Osteocyte (in vitro differentiated cells): ENCODE measurements at regions not wholly inside any gene's neighbourhood (a gene's known extent, or its start where the extent isn't known, plus 50 kb on each side); places are given as distances from the start of the nearest gene placed in this dataset.

Source experiments
- DNase-seq: peaks from one replicate; pipeline ENCODE4 v3.0.0; 2021; ENCODE audit warnings: mixed read lengths; ENCODE audit not compliant: unreplicated experiment; ENCODE audit errors: extremely low spot score
- H3K27ac Mint-ChIP-seq: one replicate; pipeline ENCODE4 v1.8.0; 2021; ENCODE audit warnings: mild to moderate bottlenecking, mixed read lengths; ENCODE audit not compliant: unreplicated experiment
- H3K27me3 Mint-ChIP-seq: one replicate; pipeline ENCODE4 v1.8.0; 2021; ENCODE audit warnings: mixed read lengths; ENCODE audit not compliant: unreplicated experiment
- H3K36me3 Mint-ChIP-seq: one replicate; pipeline ENCODE4 v1.8.0; 2021; ENCODE audit warnings: mixed read lengths; ENCODE audit not compliant: unreplicated experiment
- H3K4me1 Mint-ChIP-seq: one replicate; pipeline ENCODE4 v1.8.0; 2021; ENCODE audit warnings: mixed read lengths; ENCODE audit not compliant: unreplicated experiment
- H3K4me3 Mint-ChIP-seq: one replicate; pipeline ENCODE4 v1.8.0; 2021; ENCODE audit warnings: mild to moderate bottlenecking, moderate library complexity, mixed read lengths; ENCODE audit not compliant: unreplicated experiment
- H3K9me3 Mint-ChIP-seq: one replicate; pipeline ENCODE4 v1.8.0; 2021; ENCODE audit warnings: mixed read lengths; ENCODE audit not compliant: unreplicated experiment
- CTCF ChIP-seq: fragments of 200-600 bp; sonication (generic); IDR thresholded peaks from 2 replicates; pipeline ENCODE4 v1.5.0; 2021; ENCODE audit warnings: antibody characterized with exemption, mild to moderate bottlenecking, moderate library complexity

- Mint-ChIP-seq H3K9me3 (no peaks in the 10 kb centered on the region), H3K36me3 (no peaks in the 10 kb centered on the region), H3K27me3 (no peaks in the 10 kb centered on the region), H3K27ac (peak overlapping the region; percentile 96), H3K4me1 (peaks cover 75% of the 10 kb centered on the region), H3K4me3 (no peak overlapping the region)
- TF ChIP-seq CTCF, result no peak
- peak; percentile 90 for DNase-seq
These were observed 158.5 kb downstream of the ADAMTS15 start for GRCh38 chr11:130606781-130607511.

GRCh38 chr11:130608287-130608686 lies 159.8 kb downstream of the ADAMTS15 start:
- no peak for TF ChIP-seq CTCF

GRCh38 chr11:130609121-130610035 lies 160.9 kb downstream of the ADAMTS15 start:
- no peak for DNase-seq
- TF ChIP-seq CTCF, result no peak
- Mint-ChIP-seq H3K9me3 (no peaks in the 10 kb centered on the region), H3K4me1 (peaks cover 82% of the 10 kb centered on the region), H3K27ac (no peak overlapping the region), H3K36me3 (no peaks in the 10 kb centered on the region), H3K4me3 (no peak overlapping the region), H3K27me3 (no peaks in the 10 kb centered on the region)

More at GRCh38 chr11:130608287-130608686, 159.8 kb downstream of the ADAMTS15 start:
- Mint-ChIP-seq H3K9me3 (no peaks in the 10 kb centered on the region), H3K27ac (no peak overlapping the region), H3K4me3 (peak overlapping the region; percentile 15), H3K27me3 (no peaks in the 10 kb centered on the region), H3K4me1 (peaks cover 83% of the 10 kb centered on the region), H3K36me3 (no peaks in the 10 kb centered on the region)
- no peak for DNase-seq

GRCh38 chr11:130611791-130612251 lies 163.4 kb downstream of the ADAMTS15 start:
- Mint-ChIP-seq H3K4me3 (no peak overlapping the region), H3K4me1 (peaks cover 58% of the 10 kb centered on the region), H3K27me3 (no peaks in the 10 kb centered on the region), H3K9me3 (no peaks in the 10 kb centered on the region), H3K36me3 (no peaks in the 10 kb centered on the region), H3K27ac (peak overlapping the region; percentile 61)
- DNase-seq, result no peak
- no peak for TF ChIP-seq CTCF
